CD4-positive, CD25-positive, alpha-beta regulatory T cell (primary cell): ENCODE measurements at regions not wholly inside any gene's neighbourhood (a gene's known extent, or its start where the extent isn't known, plus 50 kb on each side); places are given as distances from the start of the nearest gene placed in this dataset.
"Not testable (repeated sequence)": the region's sequence is repeated elsewhere in the genome, so short reads cannot be mapped to it uniquely, and the experiment has no call there.

ENCODE experiments used
- ATAC-seq, 2 donors: fragments of 150-1000 bp; cut with Tn5 transposase; one replicate each; pipeline ENCODE4 v1.10.0; 2021; ENCODE audit warnings: low read depth in 2 of 2, moderate number of reproducible peaks in 2 of 2, moderate library complexity in 1 of 2
- DNase-seq, 3 donors: peaks; one replicate each; pipeline versions ENCODE4 v3.0.0 to v3.0.0-alpha.2; 2012 to 2022; ENCODE audit warnings: mixed read lengths in 1 of 3
- H3K27ac ChIP-seq: one replicate; pipeline ENCODE4 v1.7.0; 2013; ENCODE audit warnings: mild to moderate bottlenecking, low read length; ENCODE audit not compliant: insufficient read depth, poor library complexity, severe bottlenecking
- H3K27me3 ChIP-seq: one replicate; pipeline ENCODE4 v1.7.0; 2013; ENCODE audit warnings: low read length; ENCODE audit not compliant: control insufficient read depth, insufficient read depth
- H3K36me3 ChIP-seq: one replicate; pipeline ENCODE4 v1.7.0; 2013; ENCODE audit warnings: mild to moderate bottlenecking, low read length, moderate library complexity; ENCODE audit not compliant: control insufficient read depth, insufficient read depth
- H3K4me1 ChIP-seq: 2 replicates; pipeline ENCODE4 v1.7.0; 2013; ENCODE audit warnings: mild to moderate bottlenecking, low read length; ENCODE audit not compliant: insufficient read depth, control insufficient read depth, poor library complexity, severe bottlenecking
- H3K4me3 ChIP-seq: one replicate; pipeline ENCODE4 v1.7.0; 2013; ENCODE audit warnings: low read depth, mild to moderate bottlenecking, low read length, moderate library complexity
- H3K9me3 ChIP-seq, 2 experiments: 1 replicate in 1 of 2; 2 replicates in 1 of 2; pipeline ENCODE4 v1.7.0; 2013; ENCODE audit warnings: low read length in 2 of 2, mild to moderate bottlenecking in 1 of 2, moderate library complexity in 1 of 2; ENCODE audit not compliant: control insufficient read depth in 2 of 2
- H3K27ac Mint-ChIP-seq, 3 donors: one replicate each; pipeline ENCODE4 v1.8.0; 2020 to 2022; ENCODE audit warnings: mild to moderate bottlenecking in 3 of 3, mixed read lengths in 3 of 3, moderate library complexity in 2 of 3
- H3K27me3 Mint-ChIP-seq: one replicate; pipeline ENCODE4 v1.8.0; 2022; ENCODE audit warnings: mild to moderate bottlenecking, mixed read lengths
- H3K36me3 Mint-ChIP-seq: one replicate; pipeline ENCODE4 v1.8.0; 2020; ENCODE audit warnings: mixed read lengths
- H3K4me1 Mint-ChIP-seq, 4 donors: one replicate each; pipeline ENCODE4 v1.8.0; 2020 to 2022; ENCODE audit warnings: mixed read lengths in 4 of 4, mild to moderate bottlenecking in 1 of 4
- H3K4me3 Mint-ChIP-seq, 4 donors: one replicate each; pipeline ENCODE4 v1.8.0; 2020 to 2022; ENCODE audit warnings: mild to moderate bottlenecking in 4 of 4, mixed read lengths in 4 of 4, moderate library complexity in 3 of 4
- H3K9me3 Mint-ChIP-seq, 7 donors: one replicate each; pipeline ENCODE4 v1.8.0; 2020 to 2022; ENCODE audit warnings: mixed read lengths in 7 of 7, mild to moderate bottlenecking in 3 of 7, moderate library complexity in 2 of 7

- no peak overlapping the region for H3K27ac Mint-ChIP-seq
- Histone ChIP-seq H3K27me3 (no peaks in the 10 kb centered on the region), H3K27ac (no peak overlapping the region), H3K4me3 (no peak overlapping the region), H3K4me1 (no peaks in the 10 kb centered on the region), H3K9me3 (no peaks in the 10 kb centered on the region), H3K36me3 (no peaks in the 10 kb centered on the region)
- H3K27me3 Mint-ChIP-seq: peaks cover 20% of the 10 kb centered on the region
- DNase-seq (no peak), ATAC-seq (no peak)
- H3K4me3 Mint-ChIP-seq: no peak overlapping the region
- no peaks in the 10 kb centered on the region for H3K4me1 Mint-ChIP-seq
- H3K36me3 Mint-ChIP-seq: no peaks in the 10 kb centered on the region
- no peaks in the 10 kb centered on the region for H3K9me3 Mint-ChIP-seq
Measured at GRCh38 chr20:48041078-48041780, 255.9 kb upstream of the SULF2 start.

- Mint-ChIP-seq H3K36me3 (no peaks in the 10 kb centered on the region), H3K27ac (no peak overlapping the region), H3K27me3 (peaks cover 12% of the 10 kb centered on the region), H3K9me3 (peaks cover 0 to 2% (median 0%) of the 10 kb centered on the region in 7 donors), H3K4me3 (no peak overlapping the region), H3K4me1 (no peaks in the 10 kb centered on the region)
- DNase-seq (no peak), ATAC-seq (no peak)
- Histone ChIP-seq H3K9me3 (no peaks in the 10 kb centered on the region), H3K27ac (no peak overlapping the region), H3K36me3 (no peaks in the 10 kb centered on the region), H3K4me1 (no peaks in the 10 kb centered on the region), H3K4me3 (no peak overlapping the region), H3K27me3 (no peaks in the 10 kb centered on the region)
Measured at GRCh38 chr20:48040491-48040890, 255.2 kb upstream of the SULF2 start.

- H3K27ac ChIP-seq: no peak overlapping the region
Measured at GRCh38 chr20:48040051-48040450, 254.8 kb upstream of the SULF2 start.

GRCh38 chr20:48039514-48039913, 254.2 kb upstream of the SULF2 start:
- no peak overlapping the region for H3K27ac ChIP-seq
- no peak overlapping the region for H3K27ac Mint-ChIP-seq
- no peaks in the 10 kb centered on the region for H3K36me3 Mint-ChIP-seq

More at GRCh38 chr20:48040051-48040450, 254.8 kb upstream of the SULF2 start:
- no peak overlapping the region for H3K4me3 Mint-ChIP-seq
- DNase-seq (no peak), ATAC-seq (no peak)
- H3K36me3 Mint-ChIP-seq: no peaks in the 10 kb centered on the region
- no peak overlapping the region for H3K27ac Mint-ChIP-seq
- no peaks in the 10 kb centered on the region for H3K9me3 ChIP-seq
- H3K36me3 ChIP-seq: no peaks in the 10 kb centered on the region
- H3K27me3 ChIP-seq: no peaks in the 10 kb centered on the region
- H3K9me3 Mint-ChIP-seq: peaks cover 0 to 2% (median 0%) of the 10 kb centered on the region in 7 donors
- no peaks in the 10 kb centered on the region for H3K4me1 Mint-ChIP-seq
- no peaks in the 10 kb centered on the region for H3K4me1 ChIP-seq
- H3K4me3 ChIP-seq: no peak overlapping the region
- peaks cover 9% of the 10 kb centered on the region for H3K27me3 Mint-ChIP-seq

GRCh38 chr20:48038713-48039112, 253.4 kb upstream of the SULF2 start:
- peaks cover 0 to 2% (median 0%) of the 10 kb centered on the region in 7 donors for H3K9me3 Mint-ChIP-seq
- no peak for ATAC-seq

More at GRCh38 chr20:48039514-48039913, 254.2 kb upstream of the SULF2 start:
- Histone ChIP-seq H3K27me3 (no peaks in the 10 kb centered on the region), H3K9me3 (no peaks in the 10 kb centered on the region), H3K36me3 (no peaks in the 10 kb centered on the region), H3K4me1 (no peaks in the 10 kb centered on the region), H3K4me3 (no peak overlapping the region)
- Mint-ChIP-seq H3K9me3 (peaks cover 0 to 2% (median 0%) of the 10 kb centered on the region in 7 donors), H3K4me3 (no peak overlapping the region), H3K27me3 (peaks cover 13% of the 10 kb centered on the region), H3K4me1 (no peaks in the 10 kb centered on the region)
- no peak for DNase-seq
- no peak for ATAC-seq

GRCh38 chr20:48037798-48038197, 252.5 kb upstream of the SULF2 start:
- H3K9me3 ChIP-seq, H3K27me3 ChIP-seq, H3K9me3 Mint-ChIP-seq, DNase-seq, H3K4me1 Mint-ChIP-seq, ATAC-seq, H3K4me3 Mint-ChIP-seq, H3K36me3 ChIP-seq, H3K27ac ChIP-seq, H3K4me3 ChIP-seq, H3K36me3 Mint-ChIP-seq, H3K27ac Mint-ChIP-seq, H3K4me1 ChIP-seq: not testable (repeated sequence)
- H3K27me3 Mint-ChIP-seq: peaks cover 16% of the 10 kb centered on the region

More at GRCh38 chr20:48038713-48039112, 253.4 kb upstream of the SULF2 start:
- Mint-ChIP-seq H3K27ac (no peak overlapping the region), H3K4me3 (no peak overlapping the region), H3K4me1 (no peaks in the 10 kb centered on the region), H3K36me3 (no peaks in the 10 kb centered on the region), H3K27me3 (peaks cover 13% of the 10 kb centered on the region)
- Histone ChIP-seq H3K36me3 (no peaks in the 10 kb centered on the region), H3K4me3 (no peak overlapping the region), H3K27ac (no peak overlapping the region), H3K4me1 (no peaks in the 10 kb centered on the region), H3K9me3 (no peaks in the 10 kb centered on the region), H3K27me3 (no peaks in the 10 kb centered on the region)
- DNase-seq: no peak

- H3K4me3 Mint-ChIP-seq: no peak overlapping the region
- no peak for DNase-seq
Measured at GRCh38 chr20:48035961-48036731, 250.9 kb upstream of the SULF2 start.

More at GRCh38 chr20:48035961-48036731, 250.9 kb upstream of the SULF2 start:
- no peak for ATAC-seq
- Mint-ChIP-seq H3K4me1 (no peaks in the 10 kb centered on the region), H3K27me3 (peaks cover 25% of the 10 kb centered on the region), H3K27ac (no peak overlapping the region), H3K36me3 (no peaks in the 10 kb centered on the region), H3K9me3 (peaks cover 0 to 5% (median 0%) of the 10 kb centered on the region in 7 donors)
- Histone ChIP-seq H3K4me1 (no peaks in the 10 kb centered on the region), H3K27ac (no peak overlapping the region), H3K27me3 (no peaks in the 10 kb centered on the region), H3K9me3 (no peaks in the 10 kb centered on the region), H3K4me3 (no peak overlapping the region), H3K36me3 (no peaks in the 10 kb centered on the region)
